WI38 (cell line): ENCODE measurements at regions not wholly inside any gene's neighbourhood (a gene's known extent, or its start where the extent isn't known, plus 50 kb on each side); places are given as distances from the start of the nearest gene placed in this dataset.

ENCODE experiments used
- H3K4me3 ChIP-seq: 2 replicates; pipeline ENCODE4 v1.5.1; 2011; ENCODE audit warnings: low read depth, mild to moderate bottlenecking, control low read depth, low read length
- TF ChIP-seq, protein P1 (sequence below): IDR thresholded peaks from 2 replicates; pipeline ENCODE4 v1.5.1; 2012; ENCODE audit warnings: low read depth, mild to moderate bottlenecking, control low read depth, low read length

DNA sequence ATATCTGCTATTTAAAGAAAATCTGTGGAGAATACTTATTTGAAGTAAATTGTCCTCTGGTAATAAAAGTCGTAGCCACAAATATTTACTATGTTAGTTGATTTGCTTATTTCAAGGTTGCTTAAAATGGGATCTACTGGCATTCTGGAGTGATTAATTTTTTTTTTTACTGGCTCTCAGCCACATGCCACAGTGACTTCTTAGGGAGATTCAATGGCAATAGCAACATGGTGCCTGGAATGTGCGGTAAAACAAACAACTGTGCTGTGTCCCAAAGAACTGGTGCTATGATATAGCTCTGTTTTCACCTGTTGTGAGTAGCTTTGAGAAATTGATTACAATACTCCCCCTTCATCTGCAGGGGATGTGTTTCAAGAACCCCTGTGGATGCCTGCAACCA is 324.3 kb downstream of the GPAT3 start:
- TF ChIP-seq, protein P1, sequence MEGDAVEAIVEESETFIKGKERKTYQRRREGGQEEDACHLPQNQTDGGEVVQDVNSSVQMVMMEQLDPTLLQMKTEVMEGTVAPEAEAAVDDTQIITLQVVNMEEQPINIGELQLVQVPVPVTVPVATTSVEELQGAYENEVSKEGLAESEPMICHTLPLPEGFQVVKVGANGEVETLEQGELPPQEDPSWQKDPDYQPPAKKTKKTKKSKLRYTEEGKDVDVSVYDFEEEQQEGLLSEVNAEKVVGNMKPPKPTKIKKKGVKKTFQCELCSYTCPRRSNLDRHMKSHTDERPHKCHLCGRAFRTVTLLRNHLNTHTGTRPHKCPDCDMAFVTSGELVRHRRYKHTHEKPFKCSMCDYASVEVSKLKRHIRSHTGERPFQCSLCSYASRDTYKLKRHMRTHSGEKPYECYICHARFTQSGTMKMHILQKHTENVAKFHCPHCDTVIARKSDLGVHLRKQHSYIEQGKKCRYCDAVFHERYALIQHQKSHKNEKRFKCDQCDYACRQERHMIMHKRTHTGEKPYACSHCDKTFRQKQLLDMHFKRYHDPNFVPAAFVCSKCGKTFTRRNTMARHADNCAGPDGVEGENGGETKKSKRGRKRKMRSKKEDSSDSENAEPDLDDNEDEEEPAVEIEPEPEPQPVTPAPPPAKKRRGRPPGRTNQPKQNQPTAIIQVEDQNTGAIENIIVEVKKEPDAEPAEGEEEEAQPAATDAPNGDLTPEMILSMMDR = no peak

DNA sequence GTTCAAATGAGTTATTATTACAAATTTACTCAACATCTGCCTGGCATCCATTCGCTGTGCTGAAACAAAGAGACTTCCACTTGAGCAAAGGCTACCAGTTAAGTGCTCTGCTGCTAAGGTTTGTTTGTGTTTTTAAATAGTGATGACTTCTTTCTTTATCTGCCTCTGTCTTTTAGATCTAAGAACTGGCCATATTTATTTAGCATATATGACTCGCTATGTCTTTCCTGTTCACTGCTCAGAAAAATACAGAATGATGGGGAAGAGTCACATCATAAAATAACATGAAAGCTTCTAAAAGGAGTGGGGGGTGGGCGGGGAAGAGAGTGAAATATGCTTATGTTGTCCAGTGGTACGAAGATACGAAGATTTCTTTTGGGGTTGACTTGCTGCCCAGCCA is 322.2 kb downstream of the GPAT3 start:
- H3K4me3 ChIP-seq = no peak overlapping the region
- TF ChIP-seq, protein P1 = no peak

More for the DNA sequence above, 324.3 kb downstream of the GPAT3 start:
- H3K4me3 ChIP-seq = no peak overlapping the region

DNA sequence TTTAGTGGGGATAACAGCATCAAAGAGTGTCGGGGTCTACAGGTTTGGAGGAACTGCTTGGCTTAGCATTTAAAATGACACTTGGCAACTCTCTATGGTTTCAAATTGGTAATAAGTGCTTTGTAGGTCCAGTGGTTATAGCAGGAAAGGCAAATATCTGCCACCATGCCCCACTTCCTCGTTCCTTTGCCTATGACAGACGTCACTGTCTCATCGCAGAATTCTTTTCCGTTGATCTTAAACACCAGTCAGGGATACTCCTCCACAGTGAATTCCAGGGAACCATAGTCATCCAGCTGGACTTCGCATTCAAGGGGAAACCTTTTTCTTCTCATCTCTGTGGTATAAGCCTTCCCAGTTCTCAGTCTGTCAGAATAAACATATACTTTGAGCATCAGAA is 319.1 kb downstream of the GPAT3 start:
- TF ChIP-seq, protein P1 = no peak
- H3K4me3 ChIP-seq = no peak overlapping the region

DNA sequence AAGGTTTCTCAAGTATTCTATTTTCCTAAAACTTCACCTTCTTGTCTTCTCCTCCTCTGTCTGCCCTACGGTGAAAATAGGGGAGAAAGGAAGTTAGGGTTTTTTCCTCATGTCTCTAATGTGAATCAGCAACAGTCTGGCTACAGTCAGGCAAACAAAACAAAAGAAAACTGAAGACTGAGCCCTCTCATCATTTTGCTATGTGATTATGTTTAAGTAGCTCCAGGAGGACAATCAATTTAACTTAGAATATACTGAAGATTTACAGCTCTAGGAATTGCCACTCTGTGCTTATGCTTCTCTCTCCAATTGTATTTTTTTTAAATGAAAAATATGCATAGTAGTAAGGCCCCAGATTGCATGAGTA is 316.2 kb downstream of the GPAT3 start:
- TF ChIP-seq, protein P1 = no peak
- H3K4me3 ChIP-seq = no peak overlapping the region

DNA sequence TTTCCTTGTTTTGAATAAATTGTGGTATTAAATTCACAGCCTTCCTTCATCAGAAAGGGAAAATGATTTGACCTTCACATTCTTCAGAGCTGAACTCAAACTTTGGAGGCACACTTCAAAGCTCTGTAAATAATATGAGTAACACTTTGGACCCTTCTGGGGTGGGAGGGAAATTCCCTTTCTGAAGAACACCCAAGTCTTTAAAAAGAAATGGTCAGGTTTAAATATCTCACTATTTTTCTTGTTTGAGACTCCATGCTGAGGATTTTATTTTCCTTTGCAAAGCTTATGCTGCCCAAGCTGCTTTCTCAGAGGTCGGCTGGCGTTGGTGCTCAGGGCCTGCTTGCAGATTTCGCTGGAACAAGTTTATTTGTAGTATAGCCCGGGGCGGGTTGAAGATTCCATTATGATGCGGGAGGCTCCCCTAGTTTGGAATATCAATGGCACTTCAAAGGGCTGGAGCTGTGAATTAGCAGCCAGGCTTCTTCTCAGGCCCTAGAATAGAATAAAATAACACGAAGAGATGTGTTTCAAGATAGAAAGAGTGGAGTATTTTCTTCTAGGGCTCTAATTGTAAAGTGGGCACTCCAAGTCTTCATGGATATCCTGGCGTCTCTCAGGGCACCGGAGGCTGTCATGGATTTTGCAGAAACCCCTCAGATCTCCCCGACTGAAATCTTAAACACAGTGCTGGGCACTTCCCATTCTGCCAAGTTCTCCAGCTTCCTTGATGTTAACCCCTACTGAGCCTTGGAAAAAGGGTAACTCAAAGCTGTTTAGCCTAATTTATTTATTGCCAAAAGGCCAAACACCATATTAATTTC is 315.6 kb downstream of the GPAT3 start:
- TF ChIP-seq, protein P1 = no peak
- H3K4me3 ChIP-seq = no peak overlapping the region

DNA sequence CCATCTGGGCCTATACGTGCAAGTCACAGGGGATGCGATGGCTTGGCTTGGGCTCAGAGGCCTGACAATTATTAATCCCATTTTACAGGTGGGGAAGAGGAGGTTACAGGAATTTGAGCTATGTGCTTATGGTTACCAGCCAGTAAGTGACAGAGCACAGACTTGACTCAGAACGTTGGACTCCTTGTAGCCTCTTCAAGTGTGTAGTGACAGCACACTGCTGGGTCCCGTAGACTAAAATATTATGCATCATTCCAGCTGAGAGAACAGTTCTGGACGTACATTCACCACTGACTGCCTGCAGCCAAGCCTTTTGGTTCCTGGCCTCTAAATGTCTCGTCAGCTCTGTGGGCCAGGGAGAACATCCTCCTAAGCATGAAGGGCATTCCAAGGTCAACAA is 314.5 kb downstream of the GPAT3 start:
- TF ChIP-seq, protein P1 = no peak
- H3K4me3 ChIP-seq = no peak overlapping the region

DNA sequence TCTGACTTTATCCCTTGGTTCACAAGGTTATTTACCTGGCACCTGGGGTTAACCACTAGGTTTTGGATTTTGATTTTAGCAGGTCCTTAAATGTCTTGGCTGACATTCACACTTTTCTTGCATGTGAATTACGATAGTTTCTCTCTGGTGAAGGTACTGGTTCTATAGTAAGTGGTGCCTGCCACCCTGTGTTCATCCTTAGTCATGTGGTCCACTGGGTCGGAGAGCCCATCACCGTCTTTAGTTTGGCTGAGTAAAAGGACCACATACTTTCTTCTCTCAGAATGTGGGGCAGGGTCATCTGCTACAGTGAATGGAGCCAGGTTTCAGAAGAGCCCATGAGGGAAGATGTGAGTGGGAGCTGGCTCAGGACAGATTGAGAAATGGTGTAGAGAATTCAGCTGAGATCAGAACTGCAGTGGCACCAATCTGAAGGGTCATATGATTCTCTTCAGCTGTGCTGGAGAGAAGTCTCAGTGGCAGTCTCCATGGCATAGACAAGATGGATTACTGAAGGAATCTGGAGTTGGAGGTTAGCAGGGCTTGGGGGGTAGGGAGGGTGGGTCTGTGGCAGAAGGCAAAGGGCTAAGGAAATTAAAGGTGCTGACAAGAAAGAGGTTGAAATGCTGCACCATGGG is 310.4 kb downstream of the GPAT3 start:
- no peak overlapping the region for H3K4me3 ChIP-seq

More for the DNA sequence above, 310.4 kb downstream of the GPAT3 start:
- TF ChIP-seq, protein P1 = no peak
